Mesothelial cell of epicardium (in vitro differentiated cells): ENCODE measurements at regions not wholly inside any gene's neighbourhood (a gene's known extent, or its start where the extent isn't known, plus 50 kb on each side); places are given as distances from the start of the nearest gene placed in this dataset.

Experiments
- DNase-seq, 2 experiments: peaks; one replicate each; pipeline ENCODE4 v3.0.0; 2021; ENCODE audit warnings: low spot score in 2 of 2; ENCODE audit not compliant: unreplicated experiment in 2 of 2
- H3K27ac Mint-ChIP-seq: 2 replicates; pipeline ENCODE4 v1.8.0; 2021; ENCODE audit warnings: mixed read lengths
- H3K27me3 Mint-ChIP-seq: 2 replicates; pipeline ENCODE4 v1.8.0; 2021; ENCODE audit warnings: low read depth, mixed read lengths
- H3K36me3 Mint-ChIP-seq: 2 replicates; pipeline ENCODE4 v1.8.0; 2021; ENCODE audit warnings: mixed read lengths
- H3K4me1 Mint-ChIP-seq: 2 replicates; pipeline ENCODE4 v1.8.0; 2021; ENCODE audit warnings: mixed read lengths
- H3K4me3 Mint-ChIP-seq: 2 replicates; pipeline ENCODE4 v1.8.0; 2021; ENCODE audit warnings: mild to moderate bottlenecking, moderate library complexity, mixed read lengths
- H3K9me3 Mint-ChIP-seq: 2 replicates; pipeline ENCODE4 v1.8.0; 2021; ENCODE audit warnings: mixed read lengths
- TF ChIP-seq, protein P1 (sequence below): fragments of 200-600 bp; sonication (generic); IDR thresholded peaks from one replicate; pipeline ENCODE4 v1.5.0; 2021; ENCODE audit warnings: antibody characterized with exemption; ENCODE audit not compliant: unreplicated experiment

DNA sequence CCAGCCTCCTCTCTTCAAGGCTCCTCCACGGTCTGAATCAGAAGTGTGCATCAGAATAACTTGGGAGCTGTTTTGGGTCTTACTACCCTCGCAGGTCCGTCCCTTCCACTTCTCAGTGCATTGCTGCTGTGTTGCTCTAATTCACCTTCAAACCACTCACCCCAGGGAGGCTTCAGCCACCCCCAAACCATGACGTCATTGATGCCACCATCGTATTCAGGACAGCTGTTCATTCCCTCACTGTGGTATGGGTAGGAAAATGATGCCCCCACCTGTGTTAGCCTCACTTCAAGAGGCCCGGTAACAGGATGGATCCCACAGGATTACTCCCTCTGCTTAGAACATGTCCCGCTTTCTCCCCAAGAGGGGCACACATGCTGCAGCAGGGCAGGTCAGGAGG is 1005.7 kb downstream of the UQCRFS1 start:
- no peaks in the 10 kb centered on the region for H3K27me3 Mint-ChIP-seq
- no peak for DNase-seq
- H3K27ac Mint-ChIP-seq: no peak overlapping the region
- H3K4me1 Mint-ChIP-seq: no peaks in the 10 kb centered on the region
- TF ChIP-seq, protein P1, sequence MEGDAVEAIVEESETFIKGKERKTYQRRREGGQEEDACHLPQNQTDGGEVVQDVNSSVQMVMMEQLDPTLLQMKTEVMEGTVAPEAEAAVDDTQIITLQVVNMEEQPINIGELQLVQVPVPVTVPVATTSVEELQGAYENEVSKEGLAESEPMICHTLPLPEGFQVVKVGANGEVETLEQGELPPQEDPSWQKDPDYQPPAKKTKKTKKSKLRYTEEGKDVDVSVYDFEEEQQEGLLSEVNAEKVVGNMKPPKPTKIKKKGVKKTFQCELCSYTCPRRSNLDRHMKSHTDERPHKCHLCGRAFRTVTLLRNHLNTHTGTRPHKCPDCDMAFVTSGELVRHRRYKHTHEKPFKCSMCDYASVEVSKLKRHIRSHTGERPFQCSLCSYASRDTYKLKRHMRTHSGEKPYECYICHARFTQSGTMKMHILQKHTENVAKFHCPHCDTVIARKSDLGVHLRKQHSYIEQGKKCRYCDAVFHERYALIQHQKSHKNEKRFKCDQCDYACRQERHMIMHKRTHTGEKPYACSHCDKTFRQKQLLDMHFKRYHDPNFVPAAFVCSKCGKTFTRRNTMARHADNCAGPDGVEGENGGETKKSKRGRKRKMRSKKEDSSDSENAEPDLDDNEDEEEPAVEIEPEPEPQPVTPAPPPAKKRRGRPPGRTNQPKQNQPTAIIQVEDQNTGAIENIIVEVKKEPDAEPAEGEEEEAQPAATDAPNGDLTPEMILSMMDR: no peak
- no peaks in the 10 kb centered on the region for H3K36me3 Mint-ChIP-seq
- peaks cover 6% of the 10 kb centered on the region for H3K9me3 Mint-ChIP-seq
- H3K4me3 Mint-ChIP-seq: no peak overlapping the region

DNA sequence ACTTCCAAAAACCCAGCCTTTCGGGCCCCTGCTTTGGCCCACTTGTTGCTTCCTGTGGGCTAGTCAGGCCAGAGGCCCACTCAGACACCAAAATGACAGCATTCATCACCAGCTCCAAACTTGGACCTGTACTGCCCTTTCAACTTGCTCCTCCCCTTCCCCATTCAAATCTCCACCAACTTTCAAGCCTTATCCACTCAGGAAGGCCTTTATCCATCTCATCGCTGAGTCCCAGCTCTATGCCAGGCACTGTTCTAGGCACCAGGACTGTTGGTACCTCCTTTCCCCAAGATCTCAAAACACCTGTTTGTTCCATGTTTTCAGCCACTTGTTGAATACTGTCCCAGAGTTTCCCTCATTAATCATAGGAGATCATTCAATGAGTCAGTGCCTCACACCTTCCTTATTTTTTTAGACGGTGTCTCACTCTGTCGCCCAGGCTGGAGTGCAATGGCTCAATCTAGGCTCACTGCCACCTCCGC is 1011.4 kb downstream of the UQCRFS1 start:
- Mint-ChIP-seq H3K27ac (no peak overlapping the region), H3K27me3 (no peaks in the 10 kb centered on the region), H3K36me3 (no peaks in the 10 kb centered on the region), H3K4me3 (no peak overlapping the region), H3K9me3 (peaks cover 7% of the 10 kb centered on the region), H3K4me1 (no peaks in the 10 kb centered on the region)
- DNase-seq: no peak
- TF ChIP-seq, protein P1: no peak

DNA sequence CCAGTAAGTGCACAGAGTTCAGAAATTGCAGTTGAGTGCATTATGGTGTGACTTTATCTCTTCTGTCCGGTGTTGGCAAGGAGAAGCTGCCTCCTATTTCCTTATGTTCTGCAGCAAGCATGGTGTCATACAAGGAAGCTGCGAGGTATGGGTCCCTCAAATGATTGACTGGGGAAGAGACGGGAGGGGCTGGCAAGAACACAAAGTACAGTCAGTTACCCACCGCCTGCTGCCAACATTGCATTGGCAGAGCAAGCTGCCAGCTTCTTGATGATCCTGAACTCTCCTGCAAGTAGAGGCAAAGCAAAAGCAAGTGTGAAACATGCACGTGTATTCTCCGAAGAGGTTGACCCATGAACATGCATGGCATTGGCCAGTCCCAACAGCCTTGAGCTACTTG is 1013.6 kb downstream of the UQCRFS1 start:
- no peak for DNase-seq
- Mint-ChIP-seq H3K9me3 (peaks cover 3% of the 10 kb centered on the region), H3K4me1 (peaks cover 3% of the 10 kb centered on the region), H3K36me3 (no peaks in the 10 kb centered on the region), H3K27ac (no peak overlapping the region), H3K27me3 (no peaks in the 10 kb centered on the region), H3K4me3 (no peak overlapping the region)
- TF ChIP-seq, protein P1: no peak

DNA sequence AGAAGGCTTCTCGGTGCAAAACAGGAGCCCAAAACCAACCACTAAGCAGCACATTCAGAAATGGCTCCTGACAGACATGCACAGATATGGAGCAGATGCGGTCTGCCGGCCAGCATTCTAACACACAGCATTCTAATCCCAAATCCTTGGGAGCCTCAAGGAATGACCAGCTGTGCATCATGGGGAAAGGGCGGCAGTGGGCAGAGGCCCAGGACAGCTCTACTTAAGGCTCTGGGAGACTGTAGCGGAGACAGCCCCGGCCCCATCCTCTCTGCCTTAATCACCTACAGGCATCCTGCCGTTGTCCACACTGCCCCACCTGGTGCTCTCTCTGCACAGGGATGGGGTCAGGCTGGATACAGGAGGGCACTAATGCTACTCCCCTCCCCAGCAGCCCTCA is 1016.0 kb downstream of the UQCRFS1 start:
- H3K36me3 Mint-ChIP-seq: no peaks in the 10 kb centered on the region
- DNase-seq: no peak
- H3K9me3 Mint-ChIP-seq: no peaks in the 10 kb centered on the region
- peaks cover 12% of the 10 kb centered on the region for H3K4me1 Mint-ChIP-seq
- TF ChIP-seq, protein P1: no peak
- no peak overlapping the region for H3K27ac Mint-ChIP-seq
- no peak overlapping the region for H3K4me3 Mint-ChIP-seq
- H3K27me3 Mint-ChIP-seq: no peaks in the 10 kb centered on the region

DNA sequence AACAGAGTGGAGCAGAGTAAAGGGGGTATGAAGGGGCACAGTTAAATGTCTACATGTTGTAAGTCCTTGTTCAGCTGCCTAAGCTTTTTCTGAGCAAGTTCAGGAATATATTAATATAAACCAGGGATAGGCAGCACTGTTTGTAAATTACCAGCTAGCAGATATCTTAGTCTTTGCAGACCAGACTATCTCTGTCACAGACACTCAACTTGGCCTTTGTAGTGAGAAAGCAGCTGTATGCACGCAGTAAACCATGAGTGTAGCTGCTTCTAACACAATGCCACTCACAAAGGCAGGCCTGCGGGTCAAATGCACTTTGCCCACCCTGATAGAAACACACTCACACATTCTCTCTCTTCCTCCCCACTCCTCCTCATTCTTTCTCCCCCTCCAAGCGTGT is 1016.9 kb downstream of the UQCRFS1 start:
- TF ChIP-seq, protein P1: no peak
- Mint-ChIP-seq H3K36me3 (no peaks in the 10 kb centered on the region), H3K9me3 (no peaks in the 10 kb centered on the region), H3K4me3 (no peak overlapping the region), H3K27ac (no peak overlapping the region), H3K27me3 (no peaks in the 10 kb centered on the region), H3K4me1 (peaks cover 12% of the 10 kb centered on the region)
- DNase-seq: no peak

DNA sequence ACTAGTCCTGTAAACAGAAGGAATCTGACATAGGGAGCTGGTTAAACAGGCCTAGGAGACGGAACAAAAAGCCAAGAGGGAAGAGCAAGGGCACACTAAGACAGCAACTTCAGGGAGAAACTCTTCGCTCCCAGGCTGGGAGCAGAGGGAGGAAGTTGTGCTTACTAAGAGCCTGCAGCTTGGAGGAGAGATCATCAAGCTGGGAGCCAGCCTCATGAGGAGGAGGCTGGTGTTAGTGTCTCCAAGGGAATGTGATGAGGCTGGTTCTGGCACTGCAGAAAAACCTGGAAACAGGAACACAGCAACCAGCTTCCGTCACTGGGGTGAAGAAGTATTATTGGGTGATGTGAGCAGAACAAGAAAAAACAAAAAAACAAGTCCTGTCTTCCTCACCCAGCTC is 1027.3 kb downstream of the UQCRFS1 start:
- DNase-seq: no peak
- peaks cover 2% of the 10 kb centered on the region for H3K4me1 Mint-ChIP-seq
- peaks cover 13% of the 10 kb centered on the region for H3K9me3 Mint-ChIP-seq
- H3K36me3 Mint-ChIP-seq: no peaks in the 10 kb centered on the region
- H3K4me3 Mint-ChIP-seq: no peak overlapping the region
- no peaks in the 10 kb centered on the region for H3K27me3 Mint-ChIP-seq
- no peak overlapping the region for H3K27ac Mint-ChIP-seq
- TF ChIP-seq, protein P1: no peak
